NCI-H345 (cell line): ENCODE measurements at regions not wholly inside any gene's neighbourhood (a gene's known extent, or its start where the extent isn't known, plus 50 kb on each side); places are given as distances from the start of the nearest gene placed in this dataset.
A peak's percentile ranks its signal among the peaks of the same experiment; 100 is the strongest.
"Not testable (repeated sequence)": the region's sequence is repeated elsewhere in the genome, so short reads cannot be mapped to it uniquely, and the experiment has no call there.

Source experiments
- DNase-seq: peaks from one replicate; lab custom pipeline; 2025; lab: John Stamatoyannopoulos, UW

DNA sequence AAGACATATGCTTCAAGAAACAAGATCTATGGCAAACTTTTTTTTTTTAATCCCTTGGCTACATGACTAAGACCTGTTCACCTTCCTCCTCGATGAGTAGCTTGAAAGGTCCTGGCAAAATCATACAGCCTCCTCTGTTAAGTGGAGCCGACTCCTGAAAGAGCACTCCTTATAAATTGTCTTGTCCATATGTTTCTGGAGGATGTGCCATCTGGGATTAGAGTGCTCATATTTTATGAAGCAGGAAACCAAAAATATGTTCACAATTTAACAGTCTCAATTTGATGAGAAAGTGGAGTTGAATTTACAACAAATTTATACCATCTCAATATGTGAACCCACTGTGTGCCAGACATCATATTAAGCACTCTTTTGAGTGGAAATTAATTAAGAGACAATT is 912.1 kb upstream of the FAT3 start:
- DNase-seq, result no peak

DNA sequence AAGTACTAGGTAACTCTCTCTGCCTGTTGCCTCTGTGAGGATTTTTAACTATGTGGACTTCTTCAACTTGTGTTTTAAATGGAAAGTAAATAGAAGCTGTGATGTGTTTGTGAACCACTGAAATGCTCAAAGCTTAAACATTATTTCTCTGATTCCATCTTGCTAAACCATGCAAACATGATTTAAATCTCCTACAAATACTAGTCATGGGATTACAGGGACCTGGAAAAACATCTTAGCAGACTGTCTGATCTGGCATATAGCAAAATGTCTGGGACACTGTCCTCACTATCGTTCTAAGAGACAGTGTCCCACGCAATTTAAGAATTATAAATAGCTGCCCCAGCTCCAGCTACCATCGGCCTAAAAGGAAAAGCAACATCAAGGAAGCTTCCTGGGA is 914.5 kb upstream of the FAT3 start:
- DNase-seq, result no peak

DNA sequence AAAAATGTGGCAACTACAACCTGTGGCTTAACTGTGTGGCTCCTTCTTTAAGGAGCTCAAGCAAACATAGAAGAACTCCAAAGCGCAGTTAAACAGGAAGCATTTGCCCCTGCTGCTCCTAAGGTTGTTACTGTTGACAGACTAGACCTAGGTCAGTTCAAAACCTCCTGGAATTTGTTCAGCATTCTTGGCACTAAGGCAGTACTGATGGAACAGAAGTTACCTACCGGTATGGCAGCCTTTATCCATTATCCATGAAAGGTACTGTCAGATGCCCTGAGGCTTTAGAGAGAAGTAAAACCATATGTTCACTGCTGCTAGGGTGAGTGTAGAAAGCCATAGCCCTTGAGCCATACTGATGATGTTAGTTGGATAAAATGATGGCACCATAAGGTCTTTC is 916.5 kb upstream of the FAT3 start:
- no peak for DNase-seq

DNA sequence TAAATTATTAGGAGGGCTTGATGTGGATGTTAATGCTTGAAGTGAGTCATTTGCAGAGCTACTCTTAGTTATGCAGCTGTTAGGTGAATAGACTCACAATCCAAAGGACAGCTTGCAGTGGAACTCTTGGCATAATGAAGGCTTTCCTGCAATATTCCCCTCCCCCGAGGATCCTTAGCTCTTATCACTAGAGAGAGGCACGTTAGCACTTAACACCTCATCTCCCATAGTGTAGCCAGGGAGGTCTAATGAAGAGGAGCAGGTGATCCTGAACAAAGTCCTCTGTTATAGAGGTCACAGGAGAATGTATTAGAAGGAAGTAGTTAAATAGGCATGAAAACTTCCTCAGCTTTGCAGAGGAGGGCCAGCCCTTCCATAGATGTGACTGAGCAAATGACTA is 919.2 kb upstream of the FAT3 start:
- DNase-seq, result no peak

DNA sequence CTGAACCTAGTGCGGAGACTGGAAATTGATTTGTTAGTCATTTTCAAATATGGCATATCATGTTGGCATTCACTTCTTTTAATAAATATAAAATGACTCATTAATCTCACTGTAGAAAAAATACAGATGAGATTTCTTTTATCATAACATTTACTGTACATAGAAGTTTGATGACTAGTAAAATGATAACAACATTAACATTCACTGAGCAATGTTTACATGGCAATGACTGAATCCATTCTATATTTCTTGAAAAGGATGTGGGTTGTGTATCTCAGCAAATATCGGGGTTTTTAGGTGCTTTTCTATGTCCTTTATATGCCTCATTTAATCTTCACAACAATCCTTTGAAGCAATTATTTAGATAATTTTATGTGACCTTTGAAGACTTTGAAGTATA is 920.9 kb upstream of the FAT3 start:
- no peak for DNase-seq

DNA sequence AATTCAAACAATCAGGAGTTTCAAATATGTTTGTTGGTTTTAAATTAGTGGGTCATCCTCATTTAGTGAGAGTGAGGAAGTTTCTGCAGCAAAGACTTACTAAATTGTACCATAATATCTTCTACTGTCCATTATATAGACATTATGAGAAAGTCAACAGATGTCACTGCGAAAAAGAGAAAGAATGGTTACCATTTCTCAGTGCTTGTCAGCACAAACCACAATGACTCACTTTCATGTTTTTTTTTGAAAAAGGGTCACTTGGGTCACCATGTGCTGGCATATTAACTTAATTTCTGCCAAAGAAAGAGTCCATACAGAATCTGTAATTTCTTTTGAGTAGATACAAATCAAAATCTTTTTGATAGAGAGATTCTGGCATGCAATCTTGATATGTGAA is 924.6 kb upstream of the FAT3 start:
- no peak for DNase-seq

DNA sequence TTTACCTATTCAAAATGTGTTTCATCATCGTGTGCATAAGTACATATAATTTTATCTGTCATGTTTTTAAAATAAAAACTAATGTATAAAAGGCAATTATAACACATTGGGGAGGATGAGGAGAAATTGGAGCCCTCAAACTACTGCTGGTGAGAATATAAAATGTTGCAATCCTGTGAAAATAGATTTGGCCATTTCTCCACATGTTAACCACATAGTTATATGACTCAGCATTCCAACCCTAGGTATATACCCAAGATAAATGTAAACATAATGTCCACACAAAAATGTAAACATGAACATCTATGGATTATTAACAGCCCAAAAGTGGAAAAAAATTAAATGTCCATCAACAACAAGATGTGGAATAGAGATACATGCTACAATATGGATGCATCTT is 928.0 kb upstream of the FAT3 start:
- DNase-seq, result no peak

DNA sequence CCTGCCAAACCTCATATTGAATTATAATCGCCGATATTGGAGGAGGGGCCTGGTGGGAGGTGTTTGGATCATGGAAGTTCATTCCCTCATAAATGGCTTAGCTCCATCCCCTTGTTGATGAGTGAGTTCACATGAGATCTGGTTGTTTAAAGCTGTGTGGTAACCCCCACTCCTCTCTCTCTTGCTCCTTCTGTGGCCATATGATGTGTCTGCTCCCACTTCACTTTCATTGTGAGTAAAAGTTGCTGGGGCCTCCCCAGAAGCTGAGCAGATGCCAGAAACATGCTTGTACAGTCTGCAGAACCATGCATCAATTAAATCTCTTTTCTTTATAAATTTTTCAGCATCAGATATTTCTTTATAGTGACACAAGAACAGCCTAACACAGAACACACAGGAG is 929.0 kb upstream of the FAT3 start:
- no peak for DNase-seq

DNA sequence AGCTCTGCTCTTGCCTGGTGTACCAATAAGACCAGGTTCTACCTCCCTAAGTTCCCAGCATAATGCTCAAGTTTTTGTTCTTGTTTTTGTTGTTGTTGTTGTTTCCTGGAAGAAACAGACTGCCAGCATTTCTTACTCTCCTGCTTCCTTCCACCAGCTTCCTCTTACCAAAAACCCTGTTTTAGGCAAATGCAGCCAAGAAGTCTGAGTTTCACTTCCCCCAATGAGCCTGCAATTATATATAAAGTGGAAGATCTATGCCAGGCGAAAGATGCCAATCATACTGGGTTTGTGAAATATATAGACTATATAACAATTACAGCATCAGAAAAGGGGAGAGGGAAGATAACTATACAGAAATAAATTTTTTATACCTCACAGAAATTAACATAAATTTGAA is 931.5 kb upstream of the FAT3 start:
- DNase-seq, result no peak

DNA sequence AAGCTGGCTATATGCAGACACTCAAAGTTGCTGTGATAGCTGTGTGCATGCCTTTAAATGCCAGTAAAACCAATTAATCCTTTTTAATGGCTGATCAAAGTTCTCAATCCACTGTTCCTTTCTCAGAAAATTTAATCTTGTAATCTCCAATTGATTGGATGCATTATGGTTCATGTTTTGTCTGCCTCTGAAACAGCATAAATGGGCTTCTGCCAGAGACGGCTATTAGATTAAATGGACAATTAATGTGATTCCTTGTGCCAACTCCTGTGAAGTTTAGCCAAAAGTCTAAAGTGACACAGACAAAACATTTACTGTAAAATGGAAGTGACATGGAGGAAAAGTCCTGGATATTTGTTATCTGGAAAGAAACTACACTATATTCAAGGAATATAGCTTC is 952.5 kb upstream of the FAT3 start:
- no peak for DNase-seq

DNA sequence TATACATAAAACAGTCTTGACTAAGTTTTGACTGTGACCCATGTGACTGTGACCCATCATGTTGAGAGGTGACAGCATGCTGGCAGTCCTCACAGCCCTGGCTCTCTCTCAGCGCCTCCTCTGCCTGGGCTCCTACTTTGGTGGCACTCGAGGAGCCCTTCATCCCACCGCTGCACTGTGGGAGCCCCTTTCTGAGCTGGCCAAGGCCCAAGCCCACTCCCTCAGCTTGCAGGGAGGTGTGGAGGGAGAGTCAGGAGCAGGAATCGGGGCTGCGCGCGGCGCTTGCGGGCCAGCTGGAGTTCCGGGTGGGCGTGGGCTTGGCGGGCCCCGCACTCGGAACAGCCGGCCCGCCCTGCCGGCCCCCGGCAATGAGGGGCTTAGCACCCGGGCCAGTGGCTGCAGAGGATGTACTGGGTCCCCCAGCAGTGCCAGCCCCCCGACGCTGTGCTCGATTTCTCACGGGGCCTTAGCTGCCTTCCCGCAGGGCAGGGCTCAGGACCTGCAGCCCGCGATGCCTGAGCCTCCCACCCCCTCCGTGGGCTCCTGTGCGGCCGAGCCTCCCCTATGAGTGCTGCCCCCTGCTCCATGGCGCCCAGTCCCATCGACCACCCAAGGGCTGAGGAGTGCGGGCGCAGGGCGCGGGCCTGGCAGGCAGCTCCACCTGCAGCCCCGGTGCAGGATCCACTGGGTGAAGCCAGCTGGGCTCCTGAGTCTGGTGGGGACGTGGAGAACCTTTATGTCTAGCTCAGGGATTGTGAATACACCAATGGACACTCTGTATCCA is 955.9 kb upstream of the FAT3 start:
- not testable (repeated sequence) for DNase-seq

DNA sequence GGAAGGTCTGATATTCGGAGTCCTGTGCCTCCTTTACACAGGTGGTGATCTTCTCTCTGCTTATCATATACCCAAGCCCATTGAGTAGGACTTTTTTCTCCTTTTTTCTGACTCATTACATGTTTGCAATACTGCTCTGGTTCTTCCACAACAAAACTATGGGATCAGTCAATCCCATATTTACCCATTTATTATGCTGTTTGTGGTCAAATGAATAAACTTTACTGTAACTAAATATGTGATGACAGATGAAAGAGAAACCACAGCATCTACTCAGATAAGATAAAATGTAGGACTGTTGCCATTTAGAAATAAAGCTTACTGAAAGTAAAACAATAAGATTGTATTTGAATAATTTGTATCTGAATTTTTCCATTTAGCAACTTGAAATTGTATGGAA is 958.7 kb upstream of the FAT3 start:
- DNase-seq, result no peak

DNA sequence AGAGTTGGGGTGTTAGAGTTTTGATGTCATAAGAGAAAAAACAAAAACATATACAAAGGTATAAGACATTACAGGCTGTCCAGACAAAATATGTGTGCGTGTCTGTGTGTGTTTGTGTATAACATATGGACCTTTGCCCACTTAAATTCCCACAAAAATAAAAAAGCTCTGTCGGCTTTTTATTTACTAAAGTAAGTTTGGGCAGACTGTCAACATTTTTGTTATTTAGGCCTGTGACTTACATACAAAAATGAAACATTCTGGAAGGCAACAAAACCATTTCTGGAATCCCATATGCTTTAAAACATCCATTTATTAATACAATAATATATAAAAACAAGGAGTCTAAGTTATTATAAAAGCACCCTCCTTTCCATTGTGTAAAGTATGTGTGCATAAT is 960.1 kb upstream of the FAT3 start:
- DNase-seq, result no peak

DNA sequence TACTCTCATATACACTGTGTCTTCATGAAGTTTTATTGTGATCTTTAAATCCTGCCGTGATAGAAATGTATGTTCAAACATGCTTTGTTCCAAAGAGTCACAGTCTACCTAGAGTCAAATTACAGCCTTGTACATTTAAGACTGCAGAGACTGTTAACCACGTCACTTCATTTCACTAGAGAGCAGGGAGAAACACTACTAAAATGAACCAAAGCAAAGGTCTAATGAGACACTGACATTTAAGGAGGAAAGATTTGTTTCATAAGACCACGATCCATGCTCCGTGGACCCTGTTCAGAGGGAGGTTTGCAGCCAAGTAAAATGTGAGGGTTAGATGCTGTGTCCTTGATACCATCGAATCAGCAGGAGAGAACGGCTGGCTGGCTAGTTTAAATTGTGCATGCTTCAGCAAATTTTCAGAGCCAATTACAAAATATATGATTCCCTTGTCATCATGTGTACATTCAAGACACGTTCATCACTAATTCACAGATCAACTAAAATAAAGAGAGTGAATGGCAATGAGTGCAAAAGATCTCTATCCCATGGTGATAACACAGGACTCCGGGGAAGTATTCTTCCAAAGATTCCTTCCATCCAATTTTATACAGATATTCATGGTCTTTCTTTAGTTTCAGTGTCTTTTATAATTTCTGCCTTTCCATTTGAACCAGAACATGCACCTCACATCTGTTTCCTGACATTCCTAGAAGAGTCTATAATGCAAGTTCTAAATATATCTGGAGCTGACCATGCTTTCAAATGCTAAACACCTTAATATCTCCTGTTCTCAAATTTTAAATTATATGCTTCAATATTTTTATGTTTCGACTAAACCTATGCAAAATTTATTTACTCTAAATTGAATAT is 960.9 kb upstream of the FAT3 start:
- no peak for DNase-seq

DNA sequence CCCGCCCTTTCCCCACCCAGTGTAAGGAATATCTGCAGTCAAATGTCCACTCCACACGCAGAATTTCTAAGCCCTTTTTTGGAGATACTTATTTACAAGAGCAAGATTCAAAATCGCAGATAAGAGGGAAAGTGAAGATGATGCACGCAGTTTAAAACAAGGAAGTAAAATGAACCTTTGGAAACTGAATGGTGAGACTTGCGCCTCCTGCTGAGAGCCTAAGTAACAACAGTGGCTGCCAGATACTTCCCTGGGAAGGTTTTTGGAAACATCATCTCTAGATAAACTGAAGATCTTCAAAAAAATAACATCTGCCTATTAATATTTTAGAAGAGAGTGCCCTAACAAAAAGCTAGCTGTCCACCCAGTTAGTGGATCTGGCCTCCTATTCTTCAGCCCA is 963.1 kb upstream of the FAT3 start:
- DNase-seq, result no peak

DNA sequence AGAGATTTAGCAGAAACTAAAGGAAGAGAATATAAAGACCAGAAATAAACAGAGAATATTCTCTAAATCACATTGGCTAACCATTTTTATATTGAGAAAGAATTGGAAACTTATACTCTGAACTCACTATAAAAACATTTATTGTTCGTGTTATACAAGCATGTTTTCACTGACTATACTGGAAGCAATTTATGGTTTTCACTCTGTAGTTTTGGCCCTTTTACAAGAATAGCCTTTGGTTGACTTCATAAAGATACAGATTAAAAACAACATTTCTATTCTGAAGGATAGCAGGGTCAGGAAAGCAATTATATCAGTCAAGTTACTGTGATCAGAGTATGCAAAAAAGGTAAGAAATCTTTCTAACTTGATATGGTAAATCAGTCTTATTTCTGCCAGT is 965.7 kb upstream of the FAT3 start:
- DNase-seq, result no peak

DNA sequence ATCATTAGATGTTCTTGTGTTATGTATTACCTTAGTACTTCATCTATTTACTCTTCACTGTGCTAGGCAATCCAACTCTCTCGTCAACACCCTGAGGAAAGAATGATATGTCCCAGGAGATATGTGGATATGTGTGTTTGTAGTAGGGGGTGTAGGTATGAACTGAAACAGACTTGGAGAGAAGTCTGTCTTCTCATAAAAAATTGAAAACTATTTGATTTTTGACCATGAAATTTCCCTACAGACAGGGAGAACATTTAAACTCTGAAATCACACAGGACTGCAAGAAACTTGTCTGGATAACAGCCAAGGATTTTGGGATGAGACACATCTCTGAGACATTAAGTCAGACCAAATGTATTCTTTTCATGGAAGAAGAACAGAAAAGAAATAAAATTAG is 967.0 kb upstream of the FAT3 start:
- DNase-seq, result no peak

DNA sequence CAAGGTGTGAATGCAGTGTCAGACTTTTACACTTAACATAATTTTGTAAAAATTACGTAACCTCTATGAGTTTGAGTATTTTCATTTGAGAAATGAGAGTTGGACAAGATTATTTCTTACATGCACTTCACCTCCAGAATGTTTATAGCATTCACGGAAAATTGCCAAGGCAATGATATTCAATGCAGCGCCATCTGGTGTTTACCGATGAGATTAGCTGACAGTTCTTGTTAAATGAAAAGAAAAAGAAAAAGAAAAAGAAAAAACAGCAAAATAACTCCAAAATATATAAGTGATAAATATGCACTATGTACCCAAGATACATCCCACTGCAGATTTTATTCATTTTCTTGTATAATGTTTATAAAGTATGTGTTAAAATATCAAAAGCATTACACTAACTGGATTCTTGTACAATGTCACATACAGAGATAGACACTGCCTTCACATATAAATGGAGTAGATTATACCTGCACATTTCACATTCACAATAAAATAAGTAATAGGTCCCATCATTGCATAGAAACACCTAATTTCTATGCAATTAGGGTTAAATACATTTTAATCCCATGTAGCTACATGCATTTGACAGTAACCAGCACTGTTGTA is 976.3 kb upstream of the FAT3 start:
- DNase-seq, result peak; percentile 34

DNA sequence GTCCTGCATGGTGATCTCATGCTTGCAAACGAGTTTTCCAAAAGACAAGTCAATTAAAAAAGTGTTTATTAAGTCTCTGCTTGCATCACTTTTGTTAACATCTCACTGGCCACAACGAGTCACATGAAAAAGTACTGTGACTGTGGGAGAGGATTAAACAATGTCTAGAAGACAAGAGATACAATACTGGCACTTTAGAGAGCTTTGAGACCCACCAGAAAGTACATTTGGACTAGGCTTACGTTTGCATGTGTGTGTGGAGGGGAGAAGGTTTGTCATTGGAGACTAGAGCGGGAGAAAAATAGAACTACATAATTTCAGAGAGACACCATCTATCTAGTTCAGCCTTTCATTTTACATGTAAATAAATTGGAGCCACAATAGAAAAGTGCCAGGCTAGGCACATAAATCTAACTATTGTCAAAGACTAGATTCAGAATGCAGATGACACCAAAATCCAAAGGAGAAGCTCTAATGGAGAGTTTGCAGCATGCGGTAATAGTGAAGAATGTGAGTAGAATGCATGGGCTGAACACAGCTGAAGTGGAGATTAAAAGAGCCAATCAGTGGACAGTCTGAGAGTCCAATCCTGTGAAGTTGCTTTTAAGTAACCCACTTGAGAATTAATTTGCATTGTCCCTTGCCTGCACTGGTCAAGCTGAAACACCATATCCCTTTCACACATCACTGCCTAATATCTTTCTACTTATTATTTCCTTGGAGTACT is 977.4 kb upstream of the FAT3 start:
- no peak for DNase-seq

DNA sequence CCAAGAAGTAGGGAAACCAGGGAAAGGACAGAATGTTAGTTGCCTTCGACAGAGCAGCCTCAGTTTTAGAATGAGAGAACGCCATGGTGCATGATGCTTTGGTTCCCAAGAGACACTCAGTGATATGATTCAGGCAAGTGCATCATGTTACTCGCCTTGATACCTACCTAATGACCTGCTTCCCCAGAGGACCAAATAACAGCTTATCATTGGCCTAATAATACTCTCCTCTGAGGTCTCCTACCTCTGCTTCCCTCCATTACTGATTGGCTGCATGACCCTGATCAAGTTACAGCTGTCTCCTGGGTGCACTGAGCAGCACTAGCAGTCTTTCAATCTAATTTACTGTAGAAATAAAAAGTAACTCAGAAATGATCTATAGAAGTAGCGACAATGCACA is 979.7 kb upstream of the FAT3 start:
- DNase-seq, result no peak

DNA sequence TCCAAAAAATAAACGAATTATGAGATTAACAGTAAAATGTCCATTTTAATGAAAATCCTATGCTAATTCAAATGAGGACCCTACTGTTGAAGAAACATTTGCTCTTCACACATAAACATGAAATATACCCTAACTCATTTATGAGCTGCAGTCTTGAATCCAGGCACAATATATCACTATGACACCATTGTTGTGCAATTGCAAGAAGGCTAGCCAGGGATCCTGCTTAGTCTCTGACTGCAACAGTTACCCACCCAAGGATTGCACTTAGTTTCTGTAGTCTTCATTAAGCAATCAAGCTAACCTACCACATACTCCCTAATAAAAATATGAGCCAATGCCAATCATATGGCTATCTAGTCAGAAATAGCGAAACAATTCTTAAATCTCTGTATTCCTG is 981.0 kb upstream of the FAT3 start:
- no peak for DNase-seq

DNA sequence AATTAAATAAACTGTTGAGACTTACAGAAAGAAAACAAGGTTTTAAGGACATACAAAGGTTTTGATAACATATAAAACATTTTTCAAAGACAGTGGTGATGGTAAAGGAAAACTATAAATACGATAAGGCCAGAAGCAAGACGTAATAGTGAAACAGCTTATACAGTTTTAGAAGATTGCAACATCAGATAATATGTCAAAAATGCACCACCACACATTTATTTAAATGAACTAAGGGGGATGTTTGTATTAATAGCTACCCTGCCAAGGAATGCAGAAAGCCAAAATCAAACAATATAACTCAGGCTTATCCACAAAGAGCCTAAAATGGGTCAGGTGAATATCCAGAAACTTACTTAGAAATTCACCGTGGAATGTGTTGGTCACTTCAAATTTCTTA is 981.6 kb upstream of the FAT3 start:
- no peak for DNase-seq

DNA sequence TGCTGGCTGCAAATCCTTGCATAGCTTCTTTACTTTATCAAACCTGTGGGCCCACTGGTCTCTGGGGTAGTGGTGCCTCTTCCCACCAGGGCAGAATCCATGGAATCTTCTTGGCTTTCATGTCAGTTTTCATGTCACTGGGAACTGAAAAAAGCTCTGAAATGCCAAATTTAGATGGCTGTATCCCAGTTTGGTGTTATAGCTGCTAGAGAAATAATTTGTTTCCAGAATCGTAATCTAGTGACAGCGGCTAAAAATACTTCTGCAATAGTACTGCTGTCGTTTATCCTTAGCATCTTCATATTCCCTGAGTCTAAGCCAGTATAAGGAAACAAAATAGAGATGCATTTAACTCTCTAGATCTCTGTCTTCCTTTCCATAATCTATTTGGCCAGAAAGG is 983.4 kb upstream of the FAT3 start:
- no peak for DNase-seq
